ENCODE measurements at regions not wholly inside any gene's neighbourhood (a gene's known extent, or its start where the extent isn't known, plus 50 kb on each side); places are given as distances from the start of the nearest gene placed in this dataset.
A peak's percentile ranks its signal among the peaks of the same experiment; 100 is the strongest.
"Not testable (repeated sequence)": the region's sequence is repeated elsewhere in the genome, so short reads cannot be mapped to it uniquely, and the experiment has no call there.

DNA sequence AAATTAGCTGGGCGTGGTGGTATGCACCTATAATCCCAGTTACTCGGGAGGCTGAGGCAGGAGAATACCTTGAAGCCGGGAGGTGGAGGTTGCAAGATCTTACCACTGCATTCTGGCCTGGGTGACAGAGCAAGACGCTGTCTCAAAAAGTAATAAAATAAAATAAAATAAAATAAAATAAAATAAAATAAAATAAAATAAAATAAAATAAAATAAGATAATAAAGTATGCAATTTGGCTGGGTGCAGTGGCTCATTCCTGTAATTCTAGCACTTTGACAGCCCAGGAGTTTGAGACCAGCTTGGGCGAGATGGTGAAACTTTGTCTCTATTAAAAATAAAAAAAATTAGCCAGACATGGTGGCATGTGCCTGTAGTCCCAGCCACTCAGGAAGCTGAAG lies 85.6 kb upstream of the XPO1 start:
- DNase-seq (ENCODE audit: low spot score) = no peak

GRCh38 chr2:61620244-61621159 lies 82.3 kb upstream of the XPO1 start:
- peak; percentile 80 for DNase-seq (ENCODE audit: low spot score)

- DNase-seq (ENCODE audit: low spot score) = no peak
Observed at GRCh38 chr2:61619561-61619960, 81.4 kb upstream of the XPO1 start.

DNA sequence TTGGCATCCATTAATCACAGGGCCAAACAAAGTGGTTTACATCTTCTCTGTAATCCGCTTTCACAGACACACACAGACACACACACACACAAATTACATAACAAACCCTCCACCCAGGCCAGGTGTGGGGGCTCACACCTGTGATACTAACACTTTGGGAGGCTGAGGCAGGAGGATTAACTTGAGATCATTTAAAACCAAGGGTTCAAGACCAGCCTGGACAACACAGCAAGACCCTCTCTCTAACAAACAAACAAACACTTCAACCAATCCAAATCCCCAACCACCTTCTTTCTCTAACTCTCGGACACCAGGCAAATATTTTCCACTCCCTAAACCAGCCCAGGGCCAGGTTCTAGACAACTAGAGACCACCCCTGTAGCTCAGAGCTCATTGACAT lies 79.5 kb upstream of the XPO1 start:
- no peak for DNase-seq (ENCODE audit: low spot score)

DNA sequence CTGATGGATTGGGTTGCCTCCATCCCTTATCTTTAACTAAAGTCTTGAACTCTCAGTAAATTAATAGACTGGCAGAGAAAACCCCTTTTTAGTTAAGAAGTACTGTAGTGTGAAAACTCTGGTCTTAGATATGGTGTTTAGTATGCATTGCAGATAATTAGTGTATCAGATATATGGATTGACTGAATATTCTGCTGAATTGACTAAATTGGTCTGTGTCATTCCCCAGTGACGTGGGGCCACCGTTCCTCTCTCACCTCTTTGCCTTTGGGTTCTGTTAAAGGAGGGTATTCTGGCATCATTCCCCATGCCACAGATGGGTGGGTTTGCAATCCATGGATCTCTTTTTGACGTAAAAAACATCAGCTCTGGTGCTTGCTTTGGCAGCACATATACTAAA lies 67.1 kb upstream of the XPO1 start:
- no peak for DNase-seq (ENCODE audit: low spot score)

DNA sequence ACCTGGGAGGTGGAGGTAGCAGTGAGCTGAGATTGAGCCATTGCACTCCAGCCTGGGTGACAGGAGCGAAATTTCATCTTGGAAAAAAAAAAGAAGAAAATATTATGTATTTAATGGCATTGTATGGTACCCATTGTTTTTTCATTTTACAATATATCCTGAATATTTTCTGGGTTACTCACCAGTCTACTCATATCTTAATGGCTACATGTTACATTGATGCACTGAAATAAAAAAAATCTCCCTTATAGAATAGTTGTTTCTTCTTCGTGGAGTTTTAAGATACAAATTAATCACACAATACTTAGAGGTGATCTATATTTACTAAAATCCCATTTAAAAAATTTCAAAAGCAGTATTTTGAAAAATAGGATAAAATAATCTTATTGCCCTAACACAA lies 66.3 kb upstream of the XPO1 start:
- DNase-seq (ENCODE audit: low spot score) = no peak

DNA sequence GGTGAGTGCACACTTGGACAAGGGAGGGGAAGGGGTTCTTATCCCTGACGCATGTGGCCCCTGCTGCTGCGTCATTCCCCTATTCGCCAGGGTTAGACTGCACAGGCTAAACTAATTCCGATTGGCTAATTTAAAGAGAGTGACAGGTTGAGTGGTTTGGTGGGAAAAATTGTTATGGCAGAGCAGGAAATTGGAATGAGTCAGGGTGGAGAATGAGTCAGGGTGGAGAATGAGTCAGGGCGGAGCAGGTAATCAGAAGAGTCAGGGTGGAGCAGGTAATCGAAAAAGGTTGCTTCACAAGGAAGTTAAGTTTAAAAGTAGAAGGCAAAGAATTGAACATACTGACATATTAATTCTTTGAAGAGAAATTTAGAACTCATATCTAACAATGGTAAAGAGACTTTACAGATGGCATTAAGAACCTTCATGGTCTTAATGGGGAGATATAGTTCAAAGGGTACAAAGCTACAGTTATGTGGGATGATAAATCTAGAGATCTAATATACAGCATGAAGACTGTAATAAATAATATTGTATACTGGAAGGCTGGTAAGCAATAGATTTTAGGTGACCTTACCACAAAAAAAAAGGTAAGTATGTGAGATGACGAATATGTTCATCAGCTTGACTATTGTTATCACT lies 60.5 kb upstream of the XPO1 start:
- peak; percentile 92 for DNase-seq (ENCODE audit: low spot score)

DNA sequence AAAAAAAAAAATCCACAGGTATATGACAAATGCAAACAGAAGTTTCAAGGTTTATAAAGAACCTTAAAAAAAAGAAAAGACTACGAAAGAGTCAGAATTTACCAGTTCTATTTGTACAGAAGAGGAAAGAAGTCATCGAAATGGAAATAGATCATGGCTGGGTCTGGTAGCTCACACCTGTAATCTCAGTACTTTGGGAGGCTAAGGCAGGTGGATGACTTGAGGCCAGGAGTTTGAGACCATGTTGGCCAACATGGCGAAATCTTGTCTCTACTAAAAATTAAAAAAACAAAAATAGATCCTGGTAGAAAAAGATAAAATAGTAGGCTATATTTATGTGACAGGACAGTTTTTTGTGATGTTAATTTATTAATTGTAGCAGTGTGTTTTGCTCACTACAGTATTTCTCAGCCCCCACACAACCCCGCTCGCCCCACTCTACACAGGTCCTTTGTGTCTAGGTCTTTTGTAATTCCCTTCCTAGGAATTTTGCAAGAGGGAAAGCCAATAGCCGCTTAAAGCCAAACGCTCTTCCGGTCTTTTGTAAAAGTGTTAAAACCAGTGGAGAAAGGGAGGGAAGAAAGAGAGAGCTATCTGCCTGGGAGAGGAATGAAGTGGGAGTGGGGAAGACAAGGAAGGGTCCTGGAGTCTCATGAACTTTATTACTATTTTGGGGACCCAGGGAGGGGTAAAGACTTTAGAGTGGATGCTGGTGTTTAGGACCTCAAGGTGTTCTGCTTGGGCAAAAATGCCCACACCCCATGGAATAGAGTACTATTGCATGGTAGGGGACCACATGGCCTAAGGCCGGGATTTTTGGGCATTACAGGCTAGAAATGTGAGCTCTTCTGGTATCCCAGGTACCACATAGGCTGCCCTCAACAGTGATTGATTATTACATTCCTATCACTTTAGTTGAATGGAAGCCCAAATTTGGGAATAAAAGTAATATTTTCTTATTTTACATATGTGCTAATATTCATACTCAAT lies 59.4 kb upstream of the XPO1 start:
- DNase-seq (ENCODE audit: low spot score) = no peak

DNA sequence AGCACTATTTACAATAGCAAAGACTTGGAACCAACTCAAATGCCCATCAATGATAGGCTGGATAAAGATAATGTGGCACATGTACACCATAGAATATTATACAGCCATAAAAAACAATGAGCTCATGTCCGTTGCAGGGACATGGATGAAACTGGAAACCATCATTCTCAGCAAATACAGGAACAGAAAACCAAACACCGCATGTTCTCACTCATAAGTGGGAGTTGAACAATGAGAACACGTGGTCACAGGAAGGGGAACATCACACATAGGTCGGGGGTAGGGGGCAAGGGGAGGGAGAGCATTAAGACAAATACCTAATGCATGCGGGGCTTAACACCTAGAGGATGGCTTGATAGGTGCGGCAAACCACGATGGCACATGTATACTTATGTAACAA lies 56.0 kb upstream of the XPO1 start:
- DNase-seq (ENCODE audit: low spot score) = not testable (repeated sequence)

- DNase-seq (ENCODE audit: low spot score) = not testable (repeated sequence)
Observed at GRCh38 chr2:61593648-61594047, 55.5 kb upstream of the XPO1 start.

- no peak for DNase-seq (ENCODE audit: low spot score)
Observed at GRCh38 chr2:61590214-61590613, 52.1 kb upstream of the XPO1 start.

DNA sequence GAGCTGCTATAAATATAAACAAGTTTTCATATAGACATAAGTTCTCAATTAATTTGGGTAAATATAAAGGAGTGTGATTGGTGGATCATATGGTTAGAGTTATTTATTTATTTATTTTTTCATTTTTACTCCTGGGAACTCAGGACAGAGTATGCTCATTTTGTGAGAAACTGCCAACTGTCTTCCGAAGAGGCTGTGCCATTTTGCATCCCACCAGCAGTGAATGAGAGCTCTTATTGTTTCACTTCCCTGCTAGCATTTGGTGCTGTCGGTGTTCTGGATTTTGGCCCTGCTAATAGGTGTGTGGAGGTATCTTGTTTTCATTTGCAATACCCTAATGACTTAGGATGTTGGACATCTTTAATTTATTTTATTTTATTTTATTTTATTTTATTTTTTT lies 50.4 kb upstream of the XPO1 start:
- no peak for DNase-seq (ENCODE audit: low spot score)
